SJSA1 (cell line): ENCODE measurements at regions not wholly inside any gene's neighbourhood (a gene's known extent, or its start where the extent isn't known, plus 50 kb on each side); places are given as distances from the start of the nearest gene placed in this dataset.
"Not testable (repeated sequence)": the region's sequence is repeated elsewhere in the genome, so short reads cannot be mapped to it uniquely, and the experiment has no call there.

ENCODE experiments used
- DNase-seq, 2 experiments: peaks; one replicate each; pipeline ENCODE4 v3.0.0-alpha.2; 2015 to 2020; ENCODE audit warnings: low spot score in 2 of 2, low read depth in 1 of 2
- H3K27ac ChIP-seq: fragments of 250-450 bp; sonication (Bioruptor Pico); 2 replicates; pipeline ENCODE4 v1.5.1; 2020; ENCODE audit warnings: mild to moderate bottlenecking, moderate library complexity
- H3K27me3 ChIP-seq: fragments of 250-450 bp; sonication (Bioruptor Pico); replicated peaks from 2 replicates; pipeline ENCODE4 v1.5.1; 2020; ENCODE audit warnings: mild to moderate bottlenecking, moderate library complexity
- H3K36me3 ChIP-seq: fragments of 250-450 bp; sonication (Bioruptor Pico); 2 replicates; pipeline ENCODE4 v1.5.1; 2020; ENCODE audit warnings: mild to moderate bottlenecking
- H3K4me1 ChIP-seq: fragments of 250-450 bp; sonication (Bioruptor Pico); replicated peaks from 2 replicates; pipeline ENCODE4 v1.6.1; 2021; ENCODE audit warnings: mild to moderate bottlenecking
- H3K4me3 ChIP-seq: fragments of 250-450 bp; sonication (Bioruptor Pico); 2 replicates; pipeline ENCODE4 v1.5.1; 2020; ENCODE audit warnings: mild to moderate bottlenecking
- H3K9me3 ChIP-seq: fragments of 250-450 bp; sonication (Bioruptor Pico); replicated peaks from 2 replicates; pipeline ENCODE4 v1.5.1; 2020; ENCODE audit warnings: mild to moderate bottlenecking

GRCh38 chr9:29176231-29176630, 1603.0 kb upstream of the C9orf72 start:
- Histone ChIP-seq H3K36me3 (no peaks in the 10 kb centered on the region), H3K9me3 (no peaks in the 10 kb centered on the region), H3K4me3 (no peak overlapping the region), H3K27ac (no peak overlapping the region), H3K27me3 (no peaks in the 10 kb centered on the region), H3K4me1 (no peaks in the 10 kb centered on the region)
- DNase-seq, result no peak

GRCh38 chr9:29176786-29177185, 1603.5 kb upstream of the C9orf72 start:
- Histone ChIP-seq H3K27ac (no peak overlapping the region), H3K4me1 (no peaks in the 10 kb centered on the region), H3K4me3 (no peak overlapping the region), H3K9me3 (no peaks in the 10 kb centered on the region), H3K27me3 (no peaks in the 10 kb centered on the region), H3K36me3 (no peaks in the 10 kb centered on the region)
- DNase-seq, result no peak

DNA sequence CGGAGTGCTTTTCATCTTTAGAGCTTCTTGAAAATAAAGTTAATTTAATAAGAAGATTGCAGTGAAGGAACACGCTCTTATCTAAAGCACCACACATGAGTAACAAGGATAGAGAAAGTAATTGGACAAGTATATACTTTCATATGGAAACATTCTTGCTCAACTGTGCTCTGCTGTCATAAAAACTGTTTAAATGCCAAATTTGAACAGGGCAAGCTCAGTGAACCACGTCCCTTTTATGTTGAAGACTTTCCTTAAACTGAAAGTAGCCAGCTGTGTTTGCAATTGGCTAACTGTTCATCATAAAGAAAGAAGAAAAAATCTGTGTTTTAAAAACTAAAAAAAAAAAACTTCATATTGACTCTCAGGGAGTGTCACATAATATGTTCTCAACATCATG, 1610.7 kb upstream of the C9orf72 start:
- Histone ChIP-seq H3K4me1 (no peaks in the 10 kb centered on the region), H3K36me3 (no peaks in the 10 kb centered on the region), H3K9me3 (no peaks in the 10 kb centered on the region), H3K27ac (no peak overlapping the region), H3K4me3 (no peak overlapping the region), H3K27me3 (no peaks in the 10 kb centered on the region)
- DNase-seq, result no peak

- not testable (repeated sequence) for DNase-seq, H3K4me1 ChIP-seq, H3K27me3 ChIP-seq, H3K4me3 ChIP-seq, H3K27ac ChIP-seq, H3K36me3 ChIP-seq, H3K9me3 ChIP-seq
Measured at GRCh38 chr9:29188771-29189170, 1615.5 kb upstream of the C9orf72 start.

DNA sequence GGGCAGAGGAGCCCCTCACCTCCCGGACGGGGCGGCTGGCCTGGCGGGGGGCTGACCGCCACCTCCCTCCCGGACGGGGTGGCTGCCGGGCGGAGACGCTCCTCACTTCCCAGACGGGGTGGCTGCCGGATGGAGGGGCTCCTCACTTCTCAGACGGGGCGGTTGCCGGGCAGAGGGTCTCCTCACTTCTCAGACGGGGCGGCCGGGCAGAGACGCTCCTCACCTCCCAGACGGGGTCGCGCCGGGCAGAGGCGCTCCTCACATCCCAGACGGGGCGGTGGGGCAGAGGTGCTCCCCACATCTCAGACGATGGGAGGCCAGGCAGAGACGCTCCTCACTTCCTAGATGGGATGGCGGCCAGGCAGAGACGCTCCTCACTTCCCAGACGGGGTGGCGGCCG, 1615.9 kb upstream of the C9orf72 start:
- H3K27me3 ChIP-seq, H3K4me1 ChIP-seq, H3K4me3 ChIP-seq, H3K36me3 ChIP-seq, H3K27ac ChIP-seq, H3K9me3 ChIP-seq, DNase-seq: not testable (repeated sequence)

DNA sequence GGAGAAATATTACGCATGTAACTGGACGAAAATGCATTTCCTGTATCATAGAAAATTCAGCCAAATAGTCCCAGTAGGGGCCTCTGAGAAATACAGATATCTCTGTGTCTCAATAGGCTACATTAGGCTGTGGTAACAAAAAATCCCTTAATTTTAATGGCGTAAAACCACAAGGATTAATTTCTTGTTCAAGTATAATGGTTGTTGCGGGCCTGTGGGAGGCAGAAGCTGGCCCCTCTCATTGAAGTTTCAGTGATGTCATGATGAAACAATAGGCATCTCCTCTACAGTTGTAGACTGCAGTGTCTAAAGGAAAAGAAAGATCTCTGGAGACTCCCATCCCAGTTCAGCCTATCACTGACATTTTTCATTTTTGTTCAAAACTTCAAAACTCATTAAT, 1625.6 kb upstream of the C9orf72 start:
- Histone ChIP-seq H3K36me3 (no peaks in the 10 kb centered on the region), H3K4me1 (no peaks in the 10 kb centered on the region), H3K4me3 (no peak overlapping the region), H3K27ac (no peak overlapping the region), H3K27me3 (no peaks in the 10 kb centered on the region), H3K9me3 (no peaks in the 10 kb centered on the region)
- DNase-seq, result no peak

- Histone ChIP-seq H3K27ac (no peak overlapping the region), H3K4me1 (no peaks in the 10 kb centered on the region), H3K36me3 (no peaks in the 10 kb centered on the region), H3K27me3 (no peaks in the 10 kb centered on the region), H3K9me3 (no peaks in the 10 kb centered on the region), H3K4me3 (no peak overlapping the region)
- no peak for DNase-seq
Measured at GRCh38 chr9:29199975-29200374, 1626.7 kb upstream of the C9orf72 start.

DNA sequence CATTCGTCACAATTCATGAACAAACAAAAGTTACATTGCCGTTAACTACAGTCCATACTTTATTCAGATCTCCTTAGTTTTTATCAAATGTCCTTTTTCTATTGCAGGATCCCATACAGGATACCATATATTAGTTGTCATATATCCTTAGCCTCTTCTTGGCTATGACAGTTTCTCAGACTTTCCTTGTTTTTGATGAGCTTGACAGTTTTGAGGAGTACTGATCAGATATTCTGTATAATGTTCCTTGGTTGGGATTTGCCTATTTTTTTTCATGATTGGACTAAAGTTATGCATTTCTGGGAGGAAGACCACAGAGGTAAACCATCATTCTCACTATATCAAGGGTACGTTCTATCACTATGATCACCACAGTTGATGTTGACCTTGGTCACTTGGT, 1627.4 kb upstream of the C9orf72 start:
- H3K36me3 ChIP-seq, result no peaks in the 10 kb centered on the region
- H3K27ac ChIP-seq, result no peak overlapping the region
- H3K27me3 ChIP-seq, result no peaks in the 10 kb centered on the region
- no peak overlapping the region for H3K4me3 ChIP-seq
- DNase-seq, result no peak
- H3K9me3 ChIP-seq, result no peaks in the 10 kb centered on the region
- H3K4me1 ChIP-seq, result no peaks in the 10 kb centered on the region

GRCh38 chr9:29203244-29203930, 1630.1 kb upstream of the C9orf72 start:
- Histone ChIP-seq H3K4me3 (no peak overlapping the region), H3K27me3 (no peaks in the 10 kb centered on the region), H3K4me1 (no peaks in the 10 kb centered on the region), H3K27ac (no peak overlapping the region), H3K36me3 (no peaks in the 10 kb centered on the region), H3K9me3 (no peaks in the 10 kb centered on the region)
- DNase-seq, result no peak

- Histone ChIP-seq H3K27ac (no peak overlapping the region), H3K4me1 (no peaks in the 10 kb centered on the region), H3K27me3 (no peaks in the 10 kb centered on the region; the same call in 1 of the 2 replicates), H3K9me3 (no peaks in the 10 kb centered on the region), H3K4me3 (no peak overlapping the region), H3K36me3 (no peaks in the 10 kb centered on the region)
- DNase-seq, result no peak
Measured at GRCh38 chr9:29208670-29209069, 1635.4 kb upstream of the C9orf72 start.

DNA sequence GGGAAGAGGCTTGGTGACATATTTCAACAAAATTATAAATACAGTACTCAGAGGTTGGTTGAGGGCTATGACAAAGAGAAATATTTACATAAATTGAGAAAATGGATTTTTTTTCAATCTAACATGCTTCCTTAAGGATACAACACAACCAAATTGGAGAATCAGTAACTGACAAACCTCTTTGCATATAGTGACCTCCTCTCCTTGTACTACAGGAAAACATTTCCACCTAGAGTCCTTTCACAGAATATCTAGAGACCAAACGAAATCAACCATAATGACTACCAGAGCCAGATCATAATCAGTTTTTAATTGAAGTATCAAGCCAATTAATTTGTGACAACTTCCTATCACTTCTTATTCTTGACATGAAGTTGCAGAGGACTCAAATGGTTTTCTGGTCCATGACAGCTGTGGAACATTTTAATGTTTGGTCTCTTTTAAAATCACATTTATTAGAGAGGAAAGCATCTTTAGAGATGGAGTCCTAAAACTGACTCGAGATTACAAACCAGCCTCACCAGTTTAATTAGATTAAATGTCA, 1636.5 kb upstream of the C9orf72 start:
- Histone ChIP-seq H3K27ac (no peak overlapping the region), H3K27me3 (no peaks in the 10 kb centered on the region; the same call in 1 of the 2 replicates), H3K4me3 (no peak overlapping the region), H3K36me3 (no peaks in the 10 kb centered on the region), H3K9me3 (no peaks in the 10 kb centered on the region), H3K4me1 (no peaks in the 10 kb centered on the region)
- DNase-seq, result no peak

DNA sequence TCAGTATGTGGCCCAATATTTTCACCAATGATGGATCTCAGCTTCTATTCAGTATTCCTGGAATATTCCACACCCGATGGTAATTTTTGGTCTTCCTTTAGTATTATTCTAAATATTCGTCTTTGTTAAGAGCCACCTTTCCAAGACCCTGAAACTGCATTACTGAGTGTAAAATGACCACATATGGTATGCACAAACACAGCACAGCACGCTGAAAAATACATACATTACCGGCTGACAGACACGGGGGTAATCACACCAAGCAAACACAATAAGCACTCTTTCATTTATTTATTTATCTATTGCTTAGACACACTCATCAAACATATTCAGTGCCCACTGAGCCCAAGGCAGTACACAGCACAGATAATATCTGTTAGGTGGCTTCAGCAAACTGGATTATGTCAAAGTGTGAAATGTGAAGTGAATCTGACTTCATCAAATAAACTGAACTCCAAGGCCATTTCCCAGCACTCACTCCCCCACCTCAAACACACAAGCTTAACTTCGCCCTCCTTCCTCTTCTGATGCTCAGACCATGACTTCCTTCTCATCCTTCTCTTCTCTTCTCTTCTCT, 1637.8 kb upstream of the C9orf72 start:
- Histone ChIP-seq H3K9me3 (no peaks in the 10 kb centered on the region), H3K4me1 (no peaks in the 10 kb centered on the region), H3K27ac (no peak overlapping the region)

GRCh38 chr9:29211580-29212396, 1638.5 kb upstream of the C9orf72 start:
- Histone ChIP-seq H3K27ac (no peak overlapping the region), H3K4me1 (no peaks in the 10 kb centered on the region), H3K9me3 (no peaks in the 10 kb centered on the region), H3K27me3 (no peaks in the 10 kb centered on the region; the same call in 1 of the 2 replicates), H3K36me3 (no peaks in the 10 kb centered on the region), H3K4me3 (no peak overlapping the region)
- DNase-seq, result no peak

More for the DNA sequence above, 1637.8 kb upstream of the C9orf72 start:
- no peak for DNase-seq
- no peaks in the 10 kb centered on the region for H3K36me3 ChIP-seq
- H3K4me3 ChIP-seq, result no peak overlapping the region
- no peaks in the 10 kb centered on the region; the same call in 1 of the 2 replicates for H3K27me3 ChIP-seq
